Pulmonary artery endothelial cell (primary cell): ENCODE measurements at regions not wholly inside any gene's neighbourhood (a gene's known extent, or its start where the extent isn't known, plus 50 kb on each side); places are given as distances from the start of the nearest gene placed in this dataset.
"Not testable (repeated sequence)": the region's sequence is repeated elsewhere in the genome, so short reads cannot be mapped to it uniquely, and the experiment has no call there.

Experiments
- DNase-seq: peaks from one replicate; pipeline ENCODE4 v3.0.0-alpha.2; 2011; ENCODE audit warnings: low read depth, low spot score

DNA sequence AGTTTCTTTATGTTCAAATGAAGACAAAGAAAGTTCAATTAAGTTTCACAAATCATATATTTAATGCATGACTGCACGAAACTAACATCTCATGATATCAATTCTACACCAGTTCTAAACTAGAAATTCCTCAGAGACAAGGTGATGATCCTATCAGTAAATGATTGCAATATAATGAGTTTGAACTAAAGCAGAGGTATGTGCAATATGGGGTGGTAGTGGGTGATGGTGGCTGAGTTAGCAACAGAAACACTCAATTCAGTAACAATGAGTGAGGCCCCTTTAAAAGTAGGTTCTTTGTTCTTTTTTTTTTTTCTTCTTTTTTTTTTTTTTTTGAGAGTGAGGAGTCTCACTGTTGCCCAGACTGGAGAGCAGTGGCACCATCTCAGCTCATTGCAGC, 1551.7 kb upstream of the GOT2 start:
- no peak for DNase-seq

DNA sequence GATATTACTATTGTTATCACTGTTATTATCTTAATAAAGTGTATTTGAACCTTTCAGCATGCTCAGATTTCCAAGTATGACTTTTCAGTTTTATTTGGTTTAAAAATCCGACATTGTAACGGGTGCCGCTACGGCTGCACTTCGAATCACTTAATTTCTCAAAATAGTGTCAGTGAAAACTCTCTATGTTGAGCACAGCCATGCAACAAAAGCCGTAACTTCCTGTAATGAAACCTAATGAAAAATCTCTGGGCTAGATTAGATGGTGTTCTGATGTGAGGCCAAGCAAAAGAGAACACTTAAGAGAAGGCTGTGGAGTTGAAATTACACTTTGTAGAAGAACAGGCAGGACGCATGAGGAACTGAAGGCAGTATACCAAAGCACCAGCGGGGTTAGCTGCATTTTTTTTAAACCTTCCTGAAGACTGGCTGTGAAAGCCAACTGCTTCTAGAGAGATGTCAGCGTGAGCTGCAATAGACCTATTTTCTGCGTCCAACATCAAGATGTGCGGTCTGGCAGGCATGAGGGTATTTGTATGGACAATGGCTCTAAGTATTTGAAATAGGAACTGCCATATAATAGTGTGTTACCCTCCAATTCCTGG, 1545.0 kb upstream of the GOT2 start:
- no peak for DNase-seq

DNA sequence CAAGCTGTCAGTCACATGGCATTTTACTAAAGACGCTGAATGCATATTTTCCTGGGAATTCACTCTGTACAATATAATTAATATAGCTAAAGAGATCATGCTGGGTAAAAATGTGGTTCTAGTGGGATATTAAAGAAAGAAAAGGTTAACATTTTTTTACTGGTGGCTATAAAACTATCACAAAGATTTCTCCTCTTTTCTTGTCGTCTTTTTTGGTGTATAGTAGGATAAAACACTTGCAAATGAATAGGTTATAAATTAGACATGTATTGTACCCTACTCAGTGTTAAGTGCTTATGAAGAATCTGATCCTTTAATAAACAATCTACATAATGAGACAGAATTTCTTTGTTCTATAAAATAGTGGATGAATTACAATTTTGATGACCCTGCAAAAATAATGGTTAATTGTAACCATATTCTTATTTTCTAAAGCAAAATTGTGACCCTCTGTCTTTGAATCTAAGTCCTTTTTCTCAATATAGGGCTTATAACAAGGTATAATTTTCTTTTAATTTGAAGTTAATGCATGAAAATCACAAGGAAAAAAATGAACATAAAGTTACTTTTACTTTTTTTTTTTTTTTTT, 1540.4 kb upstream of the GOT2 start:
- DNase-seq, result no peak

DNA sequence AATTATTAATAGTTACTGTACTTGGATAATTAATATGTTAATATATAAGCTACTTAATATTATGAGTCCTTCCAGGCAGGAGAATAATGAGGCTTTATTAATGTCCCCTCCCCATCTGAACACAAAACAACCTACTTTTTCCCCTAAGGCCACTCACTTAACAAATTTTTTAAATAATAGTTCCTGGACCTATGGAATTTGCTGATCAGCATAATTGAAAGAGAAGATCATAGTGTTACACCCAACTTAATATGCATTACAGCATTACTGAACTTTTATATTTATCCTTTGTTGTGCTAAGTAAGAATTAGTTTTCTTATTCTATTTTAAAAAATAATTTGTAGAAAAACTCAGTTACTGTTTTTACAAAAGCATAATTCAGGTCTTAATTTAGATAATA, 1537.7 kb upstream of the GOT2 start:
- no peak for DNase-seq

DNA sequence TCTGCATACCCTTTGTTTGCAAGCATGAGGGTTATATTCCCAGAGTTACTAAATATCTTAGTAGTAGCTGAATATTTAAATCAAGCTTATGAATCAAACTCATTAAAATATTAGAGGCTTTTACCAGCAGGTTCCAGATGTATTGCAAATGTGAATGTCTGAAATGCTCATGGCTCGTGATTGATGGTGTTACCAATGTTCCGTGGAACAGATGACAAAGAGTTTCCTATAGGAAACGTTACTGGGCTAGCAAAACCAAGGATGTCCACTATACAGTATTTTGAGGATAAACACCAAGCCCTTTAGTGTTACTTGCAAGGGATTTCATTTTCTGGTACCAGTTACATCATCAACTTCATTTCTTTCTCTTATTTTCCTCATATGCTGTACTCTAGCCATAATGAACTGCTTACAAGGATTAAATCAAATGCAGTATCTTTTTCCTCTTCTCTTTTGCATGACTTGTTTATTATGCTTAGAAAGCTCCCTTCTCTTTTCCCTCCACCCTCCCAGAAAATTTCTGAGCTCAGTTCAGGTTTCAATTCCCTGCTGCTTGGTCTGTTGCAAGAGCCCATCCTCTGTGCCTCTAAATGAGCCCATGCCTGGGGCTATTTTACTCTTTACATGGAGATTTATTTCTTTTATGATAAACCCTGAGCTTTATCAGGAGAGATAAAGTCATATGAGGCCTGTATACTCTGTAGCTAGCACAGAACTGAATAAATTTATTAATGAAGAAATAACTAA, 1537.1 kb upstream of the GOT2 start:
- no peak for DNase-seq

DNA sequence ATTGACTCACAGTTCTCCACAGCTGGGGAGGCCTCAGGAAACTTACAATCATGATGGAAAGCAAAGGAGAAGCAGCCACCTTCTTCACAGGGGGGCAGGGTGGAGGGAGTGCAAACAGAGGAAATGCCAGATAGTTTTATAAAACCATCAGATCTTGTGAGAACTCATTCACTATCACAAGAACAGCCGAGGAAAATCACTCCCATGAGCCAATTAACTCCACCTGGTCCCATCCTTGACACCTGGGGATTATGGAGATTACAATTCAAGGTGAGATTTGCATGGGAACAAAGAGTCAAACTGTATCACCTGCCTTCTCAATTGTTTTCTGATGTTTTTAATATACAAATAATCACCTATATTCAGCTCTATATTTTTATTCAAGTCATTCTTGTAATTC, 1527.3 kb upstream of the GOT2 start:
- DNase-seq, result no peak

DNA sequence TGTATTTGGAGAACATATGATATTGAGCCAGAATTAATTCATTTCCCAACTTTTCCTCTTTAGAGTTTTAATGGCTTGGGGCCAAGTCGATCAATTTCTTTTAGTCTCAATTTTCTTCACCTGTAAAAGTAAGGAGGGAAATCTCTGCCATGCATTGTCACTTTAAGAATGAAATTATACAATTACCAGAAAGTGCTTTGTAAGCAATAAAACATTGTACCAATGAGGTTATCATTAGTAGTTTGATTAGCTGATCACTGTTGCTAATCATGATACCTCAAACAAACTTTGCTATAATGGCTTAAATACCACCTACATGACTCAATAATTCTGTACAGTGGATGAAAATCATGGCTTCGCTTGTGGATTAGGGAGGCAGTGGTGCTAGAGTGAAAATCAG, 1525.8 kb upstream of the GOT2 start:
- no peak for DNase-seq

DNA sequence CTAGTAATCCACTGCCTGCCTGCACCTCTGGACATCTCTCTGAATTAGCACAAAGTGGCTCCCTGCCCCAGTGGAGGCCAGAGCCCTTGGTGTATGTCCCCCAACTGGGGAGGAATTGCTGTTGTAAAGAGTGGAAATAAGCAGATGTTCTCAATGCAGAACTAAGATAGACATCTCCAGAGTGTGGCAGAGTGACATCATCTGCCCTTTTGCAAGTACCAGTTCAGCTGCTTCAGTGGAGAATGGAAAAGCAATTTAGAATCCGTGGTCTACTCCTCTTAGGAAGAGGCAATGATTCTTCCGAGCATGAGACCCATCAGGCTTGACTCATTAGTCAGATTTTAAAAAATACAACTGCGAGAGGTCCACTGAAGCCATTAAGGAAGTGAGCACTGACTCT, 1512.0 kb upstream of the GOT2 start:
- no peak for DNase-seq

DNA sequence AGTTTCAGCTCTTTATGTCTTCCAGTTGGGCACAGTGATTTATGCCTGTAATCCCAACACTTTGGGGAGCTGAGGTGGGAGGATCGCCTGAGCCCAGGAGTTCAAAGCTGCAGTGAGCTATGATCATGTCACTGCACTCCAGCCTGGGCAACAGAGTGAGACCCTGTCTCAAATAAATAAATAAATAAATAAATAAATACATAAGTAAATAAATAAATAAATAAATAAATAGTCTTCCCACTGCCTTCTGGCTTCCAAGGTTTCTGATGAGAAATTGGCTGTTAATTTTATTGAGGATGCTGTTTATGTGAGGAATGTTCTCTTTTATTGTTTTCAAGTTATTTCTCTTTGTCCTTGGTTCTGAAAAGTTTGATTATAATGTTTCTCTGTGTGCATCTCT, 1507.6 kb upstream of the GOT2 start:
- no peak for DNase-seq

DNA sequence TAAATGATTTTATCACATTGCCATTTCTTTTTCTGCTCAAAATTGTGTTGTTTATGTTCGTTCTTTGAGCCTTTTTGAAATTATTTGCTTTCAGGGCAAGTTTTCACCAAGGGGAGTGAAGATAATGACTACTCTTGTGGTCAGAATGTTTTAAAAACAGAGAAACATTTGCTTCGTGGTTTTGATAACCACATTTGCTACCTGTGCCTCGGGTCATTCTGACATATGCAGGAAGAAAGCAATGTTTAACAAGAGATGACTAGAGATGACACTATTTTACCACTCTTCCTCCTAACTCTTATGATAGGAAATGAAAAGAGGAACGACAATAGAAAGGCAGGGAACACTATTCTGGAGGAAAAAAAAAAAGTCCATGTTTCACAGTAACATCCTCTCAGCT, 1496.5 kb upstream of the GOT2 start:
- DNase-seq, result no peak

DNA sequence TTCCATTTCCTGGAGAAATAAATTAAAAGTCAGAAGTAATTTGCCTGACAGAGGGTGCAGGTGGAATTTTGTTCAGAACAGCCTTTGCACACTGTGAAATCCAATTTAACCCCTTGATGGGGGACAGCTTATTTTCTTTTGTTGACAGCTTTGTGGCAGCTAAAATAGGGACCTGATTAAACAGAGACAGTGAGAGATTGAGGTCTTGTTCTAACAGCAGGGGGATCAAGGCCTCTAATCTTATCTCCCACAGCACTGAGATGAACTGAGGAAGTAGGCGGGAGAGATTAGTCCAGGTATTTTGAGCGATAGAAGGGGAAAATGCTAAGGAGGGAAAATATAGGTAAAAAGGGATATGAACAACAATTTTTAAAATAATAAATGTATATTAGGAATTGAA, 1491.4 kb upstream of the GOT2 start:
- no peak for DNase-seq

DNA sequence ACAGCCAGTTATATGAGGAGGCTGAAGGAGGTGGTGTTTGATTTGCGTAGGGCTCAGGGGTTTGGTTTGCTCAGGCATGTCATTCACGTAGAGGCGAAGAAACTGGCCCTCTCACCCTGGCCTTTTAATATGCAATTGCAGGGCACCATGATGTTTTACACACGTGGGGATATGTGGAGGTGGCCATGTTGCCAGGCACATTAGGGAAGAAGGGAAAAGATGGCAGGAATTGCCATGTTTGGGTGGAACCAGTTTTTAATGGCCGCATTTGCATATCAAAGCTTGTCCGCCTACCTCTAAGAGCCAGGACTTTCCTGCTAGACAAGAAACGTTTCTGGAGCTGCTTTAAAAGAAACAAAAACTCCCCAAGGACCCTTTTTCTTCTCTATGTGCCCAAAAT, 1483.7 kb upstream of the GOT2 start:
- DNase-seq, result no peak

DNA sequence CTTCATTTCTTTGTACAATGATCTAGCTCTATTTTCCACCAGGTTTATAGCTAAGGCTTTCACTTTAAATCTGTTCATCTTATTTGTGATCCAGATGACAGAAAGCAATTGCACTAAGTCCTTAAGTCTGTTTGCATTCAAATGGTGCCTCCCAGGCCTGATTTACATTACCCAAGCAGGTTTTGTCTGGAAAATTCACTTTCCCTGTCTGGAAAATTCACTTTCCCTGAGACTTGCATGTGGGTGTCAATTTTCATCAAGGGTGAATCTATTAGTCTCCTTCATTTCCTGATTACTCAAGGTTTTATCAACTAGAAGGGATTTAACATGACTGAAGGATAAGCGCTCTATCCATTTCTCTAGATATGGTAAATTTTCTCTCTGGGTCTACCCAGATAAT, 1480.2 kb upstream of the GOT2 start:
- DNase-seq, result no peak

DNA sequence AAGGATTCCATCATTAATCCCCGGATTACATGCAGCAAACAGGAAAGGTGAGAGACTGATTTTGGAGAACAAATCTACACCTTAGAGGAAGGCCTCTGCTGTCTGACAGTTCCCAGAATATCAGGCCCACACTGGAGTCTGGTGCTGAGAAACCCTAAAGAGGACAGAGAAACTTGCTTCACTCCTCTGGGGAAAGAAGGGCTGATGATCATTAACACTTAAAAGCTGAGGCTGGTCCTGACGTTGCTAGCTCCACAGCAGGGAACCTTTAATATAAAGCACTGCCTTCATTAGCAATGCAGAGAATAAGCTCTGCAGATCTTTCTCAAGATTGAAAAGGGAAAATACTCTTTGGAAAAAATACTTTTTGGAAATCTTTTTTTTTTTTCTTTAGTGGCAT, 1472.4 kb upstream of the GOT2 start:
- no peak for DNase-seq

DNA sequence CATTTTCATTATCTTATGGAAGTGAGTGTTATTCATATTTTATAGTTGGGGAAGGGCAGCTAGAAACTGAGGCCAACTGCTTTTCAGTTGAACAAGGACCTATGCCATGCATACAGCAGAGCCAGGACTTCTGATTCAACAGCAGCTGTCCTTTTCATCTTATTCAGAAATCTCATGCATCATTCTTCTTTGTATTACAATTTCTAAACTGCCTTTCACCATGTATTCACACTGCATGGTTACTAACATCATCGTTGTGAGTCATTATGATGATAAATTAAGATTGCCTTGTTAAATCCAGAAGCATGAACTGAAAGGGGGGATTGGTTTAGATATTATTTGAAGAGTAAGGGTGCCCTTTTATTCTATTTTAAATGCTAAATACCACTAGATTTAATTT, 1470.1 kb upstream of the GOT2 start:
- no peak for DNase-seq

DNA sequence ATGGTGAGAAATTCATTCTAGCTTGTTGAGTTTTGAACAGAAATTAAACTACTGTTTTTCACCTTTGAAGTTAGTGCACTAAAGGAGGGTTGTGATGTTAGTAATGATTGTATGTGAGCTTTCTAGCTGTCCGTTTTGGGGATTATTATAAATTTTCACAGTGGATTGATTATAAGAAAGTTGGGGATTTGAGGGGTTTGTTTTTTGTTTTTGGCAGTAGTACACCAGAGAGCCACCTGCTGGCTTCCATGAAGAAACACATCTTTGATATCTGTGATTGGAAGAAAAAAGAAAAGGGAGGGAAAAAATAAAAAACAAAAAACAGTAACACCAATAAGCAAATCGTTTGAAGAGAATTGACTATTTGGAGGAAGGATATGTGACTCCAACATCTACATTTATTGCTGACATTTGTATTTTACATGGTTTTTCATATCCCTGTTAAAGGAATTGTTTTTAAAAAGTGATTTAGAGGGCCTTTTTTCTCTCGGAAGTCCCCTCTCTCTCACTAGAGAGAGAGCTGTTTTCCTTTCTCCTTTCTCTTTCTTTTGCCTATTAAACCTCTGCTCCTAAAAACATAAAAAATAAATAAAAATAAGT, 1469.5 kb upstream of the GOT2 start:
- no peak for DNase-seq

DNA sequence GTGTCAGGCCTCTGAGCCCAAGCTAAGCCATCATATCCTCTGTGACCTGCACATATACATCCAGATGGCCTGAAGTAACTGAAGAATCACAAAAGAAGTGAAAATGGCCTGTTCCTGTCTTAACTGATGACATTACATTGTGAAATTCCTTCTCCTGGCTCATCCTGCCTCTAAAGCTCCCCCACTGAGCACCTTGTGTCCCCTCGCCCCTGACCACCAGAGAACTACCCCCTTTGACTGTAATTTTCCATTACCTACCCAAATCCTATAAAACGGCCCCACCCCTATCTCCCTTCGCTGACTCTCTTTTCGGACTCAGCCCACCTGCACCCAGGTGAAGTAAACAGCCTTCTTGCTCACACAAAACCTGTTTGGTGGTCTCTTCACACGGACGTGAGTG, 1466.6 kb upstream of the GOT2 start:
- not testable (repeated sequence) for DNase-seq

DNA sequence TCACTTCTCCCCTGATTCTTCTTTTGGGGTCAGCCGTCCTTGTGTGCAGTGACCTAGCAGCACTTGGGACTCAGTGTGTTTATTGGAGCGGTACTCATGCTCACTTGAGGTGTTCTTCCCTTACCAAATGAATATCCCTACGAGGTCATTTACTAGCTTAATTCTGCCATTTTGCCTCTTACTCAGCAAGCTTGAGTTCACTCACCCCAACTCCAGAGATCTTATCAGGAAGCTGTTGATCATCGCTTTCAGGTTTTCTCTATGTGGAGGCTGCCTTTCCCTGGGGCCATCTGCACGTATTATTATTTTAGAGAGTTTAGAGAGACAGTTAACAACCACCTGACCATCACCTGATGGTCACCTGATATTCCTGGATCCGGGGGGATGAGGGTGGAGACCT, 1466.0 kb upstream of the GOT2 start:
- no peak for DNase-seq

DNA sequence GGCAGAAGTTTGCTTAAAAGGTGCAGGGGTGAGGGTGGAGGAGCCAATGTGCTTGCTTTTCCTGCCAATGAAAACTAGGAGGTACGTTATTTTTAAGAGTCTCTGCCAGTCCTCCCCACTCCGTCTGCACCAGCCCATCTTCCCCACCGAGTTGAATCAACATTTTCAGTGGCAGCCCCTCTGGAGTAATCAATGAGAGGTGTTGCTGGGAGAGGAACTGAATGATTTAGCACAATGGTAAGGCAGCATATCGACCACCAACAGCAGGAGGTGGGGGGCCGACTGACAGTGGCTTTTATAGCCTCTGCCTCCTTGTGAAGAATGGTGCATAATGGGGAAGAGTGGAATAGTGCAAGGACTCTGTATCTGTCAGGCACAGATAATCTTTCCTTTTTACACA, 1465.0 kb upstream of the GOT2 start:
- DNase-seq, result no peak

DNA sequence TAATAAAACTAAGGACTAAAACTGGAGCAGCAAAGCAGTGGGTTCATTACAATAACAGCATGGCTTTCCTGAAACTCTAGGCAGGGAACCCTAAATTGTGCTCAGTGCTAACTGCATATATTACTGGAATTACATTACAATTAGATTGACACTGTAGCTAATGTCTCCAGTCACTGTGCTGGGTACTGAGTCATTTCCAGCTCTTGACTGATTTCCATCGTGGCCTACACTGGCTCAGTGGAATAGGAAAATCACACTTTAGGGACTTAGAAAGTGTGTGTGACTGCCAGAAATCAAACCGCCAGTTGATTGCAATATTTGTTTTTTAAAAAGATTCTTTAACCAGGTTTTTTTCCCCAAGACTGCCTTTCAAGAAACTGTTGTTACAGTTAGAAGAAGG, 1447.4 kb upstream of the GOT2 start:
- DNase-seq, result no peak

DNA sequence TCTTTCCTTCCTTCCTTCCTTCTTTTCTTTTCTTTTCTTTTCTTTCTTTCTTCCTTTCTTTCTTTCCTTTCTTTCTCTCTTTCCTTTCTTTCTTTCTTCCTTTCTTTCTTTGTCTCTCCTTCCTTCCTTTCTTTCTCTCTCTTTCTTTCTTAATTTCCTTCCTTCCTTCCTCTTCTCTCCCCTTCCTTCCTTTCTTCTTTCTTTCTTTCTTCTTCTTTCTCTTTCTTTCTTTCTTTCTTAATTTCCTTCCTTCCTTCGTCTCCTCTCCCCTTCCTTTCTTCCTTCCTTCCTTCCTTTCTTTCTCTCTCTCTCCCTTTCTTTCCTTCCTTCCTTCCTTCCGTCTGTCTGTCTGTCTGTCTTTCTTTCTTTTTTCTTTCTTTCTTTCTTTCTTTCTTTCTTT, 1446.5 kb upstream of the GOT2 start:
- DNase-seq, result no peak

DNA sequence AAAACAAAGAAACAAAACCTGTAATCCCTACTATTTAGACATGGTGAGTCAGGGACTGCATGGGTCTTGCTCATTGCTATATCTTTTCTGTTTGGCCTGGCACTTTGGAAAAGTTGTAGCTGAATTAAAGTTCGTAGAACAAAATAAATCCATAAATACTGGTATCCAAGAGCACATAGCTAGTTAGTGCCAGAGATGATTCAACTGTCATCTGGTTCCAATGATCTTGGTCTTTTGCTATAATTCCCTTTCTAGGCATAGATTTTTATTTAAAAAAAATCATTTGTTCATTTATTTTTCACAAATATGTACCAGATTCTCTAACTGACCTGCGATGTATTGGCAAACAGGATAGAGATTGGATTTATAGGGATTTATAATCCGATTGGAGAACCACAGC, 1436.1 kb upstream of the GOT2 start:
- DNase-seq, result no peak

DNA sequence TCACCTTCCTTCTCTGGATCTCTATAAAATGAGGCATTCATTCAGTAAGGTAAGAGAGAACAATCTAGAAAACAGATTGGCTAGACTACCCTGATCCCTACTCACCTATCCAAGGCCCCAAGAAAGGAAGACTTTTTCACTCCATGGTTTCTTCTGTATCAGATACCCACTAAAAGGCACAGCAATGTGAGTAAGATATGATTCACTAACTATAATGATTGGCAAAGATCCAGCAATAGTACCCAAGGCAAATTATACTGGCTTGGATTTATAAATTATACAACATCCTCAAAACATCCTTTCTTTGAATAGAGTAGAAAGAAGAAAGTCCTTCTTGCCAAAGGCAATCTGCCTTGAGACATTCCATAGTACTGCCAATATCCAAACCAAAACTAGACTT, 1432.0 kb upstream of the GOT2 start:
- peak; percentile 4 for DNase-seq
